HCT116 (cell line): ENCODE measurements at regions not wholly inside any gene's neighbourhood (a gene's known extent, or its start where the extent isn't known, plus 50 kb on each side); places are given as distances from the start of the nearest gene placed in this dataset.

ENCODE experiments used
- ATAC-seq: fragments of 200-7000 bp; cut with Tn5 transposase; 2 replicates; pipeline ENCODE4 v1.9.1; 2020; ENCODE audit warnings: mild to moderate bottlenecking, moderate library complexity
- BruUV-seq: library from RNA; stranded (reverse); fragments of 400-500 nt; replicated peaks from 2 replicates; lab custom pipeline; 2021; lab: Mats Ljungman, UMichigan
- CTCF ChIA-PET: fragments of 300-600 bp; sonication (Branson Sonifier 250); formaldehyde crosslinking; loops from one replicate; lab custom pipeline; 2021; ENCODE audit warnings: antibody characterized with exemption; lab: Charles Lee
- POLR2A ChIA-PET: fragments of 300-600, 350-600 bp; sonication (Branson Sonifier 250); formaldehyde crosslinking; loops from one replicate; lab custom pipeline; 2021; ENCODE audit warnings: antibody characterized with exemption; lab: Charles Lee
- RAD21 ChIA-PET, 2 experiments: fragments of 300-600 bp; sonication (Branson Sonifier 250); formaldehyde crosslinking; loops; one replicate each; lab custom pipeline; 2023; ENCODE audit warnings: low total read pairs in 2 of 2; ENCODE audit not compliant: uncharacterized antibody in 2 of 2, unreplicated experiment in 2 of 2, low non-redundant PET in 1 of 2; lab: Charles Lee
- DNase-seq: peaks from one replicate; pipeline ENCODE4 v3.0.0-alpha.2; 2010; ENCODE audit warnings: low read depth, low spot score
- H2AFZ ChIP-seq: fragments of 200-600 bp; shearing (Covaris generic), sonication (generic); 2 replicates; pipeline ENCODE4 v1.6.1; 2017; ENCODE audit warnings: low read depth, mixed run types, mixed read lengths, antibody characterized with exemption, low read length; ENCODE audit not compliant: poor library complexity, severe bottlenecking
- H3K27ac ChIP-seq: 2 replicates; pipeline ENCODE4 v1.5.1; 2012; ENCODE audit warnings: low read depth, low read length
- H3K27me3 ChIP-seq: fragments of 200-600 bp; sonication (generic); 2 replicates; pipeline ENCODE4 v1.6.1; 2016; ENCODE audit warnings: mixed run types, low read length, mixed read lengths; ENCODE audit not compliant: insufficient read depth
- H3K36me3 ChIP-seq, 2 experiments: fragments of 200-500 bp in 1 of 2; fragments of 200-600 bp in 1 of 2; sonication (Bioruptor generic) in 1 of 2; sonication (generic) in 1 of 2; 2 replicates each; pipeline versions ENCODE4 v1.5.1 to v1.6.1; 2014 to 2016; ENCODE audit warnings: low read length in 2 of 2, inconsistent platforms in 1 of 2, mixed read lengths in 1 of 2, mixed run types in 1 of 2; ENCODE audit not compliant: insufficient read depth in 2 of 2, control insufficient read depth in 1 of 2
- H3K4me1 ChIP-seq, 2 experiments: fragments of 200-600 bp in 1 of 2; sonication (generic) in 1 of 2; 2 replicates each; pipeline versions ENCODE4 v1.5.1 to v1.6.1; 2012 to 2017; ENCODE audit warnings: low read length in 2 of 2, inconsistent platforms in 1 of 2, mild to moderate bottlenecking in 1 of 2, mixed read lengths in 1 of 2, mixed run types in 1 of 2, moderate library complexity in 1 of 2; ENCODE audit not compliant: insufficient read depth in 2 of 2, control insufficient read depth in 1 of 2
- H3K4me2 ChIP-seq: fragments of 200-600 bp; sonication (generic); 2 replicates; pipeline ENCODE4 v1.6.1; 2017; ENCODE audit warnings: mixed run types, low read length, mixed read lengths
- H3K4me3 ChIP-seq, 2 experiments: fragments of 200-600 bp in 1 of 2; sonication (generic) in 1 of 2; replicated peaks in 1 of 2; 2 replicates each; pipeline ENCODE4 v1.5.1; 2011 to 2016; ENCODE audit warnings: low read length in 2 of 2, control low read depth in 1 of 2, low read depth in 1 of 2, mild to moderate bottlenecking in 1 of 2, mixed read lengths in 1 of 2, mixed run types in 1 of 2
- H3K79me2 ChIP-seq: fragments of 200-600 bp; sonication (generic); 2 replicates; pipeline ENCODE4 v1.6.1; 2017; ENCODE audit warnings: mild to moderate bottlenecking, mixed run types, low read length, moderate library complexity, mixed read lengths; ENCODE audit not compliant: insufficient read depth
- H3K9ac ChIP-seq: fragments of 200-600 bp; sonication (generic); 2 replicates; pipeline ENCODE4 v1.6.1; 2016; ENCODE audit warnings: low read length, mixed read lengths
- H3K9me2 ChIP-seq: fragments of 200-600 bp; sonication (generic), shearing (Covaris generic); 2 replicates; pipeline ENCODE4 v1.6.1; 2017; ENCODE audit warnings: mixed run types, mild to moderate bottlenecking, moderate library complexity; ENCODE audit not compliant: insufficient read depth
- H3K9me3 ChIP-seq, 2 experiments: fragments of 200-500 bp in 1 of 2; fragments of 200-600 bp in 1 of 2; sonication (Bioruptor generic) in 1 of 2; sonication (generic) in 1 of 2; 2 replicates each; pipeline ENCODE4 v1.6.1; 2014 to 2017; ENCODE audit warnings: low read length in 2 of 2, mixed read lengths in 2 of 2, inconsistent platforms in 1 of 2, low read depth in 1 of 2, mild to moderate bottlenecking in 1 of 2, mixed run types in 1 of 2, moderate library complexity in 1 of 2; ENCODE audit not compliant: control insufficient read depth in 1 of 2, insufficient read depth in 1 of 2
- H4K20me1 ChIP-seq: fragments of 200-600 bp; sonication (generic), shearing (Covaris generic); 2 replicates; pipeline ENCODE4 v1.6.1; 2017; ENCODE audit warnings: mixed run types, mild to moderate bottlenecking, moderate library complexity; ENCODE audit not compliant: insufficient read depth
- CBX3 ChIP-seq: IDR thresholded peaks from 2 replicates; pipeline ENCODE4 v1.6.1; 2012; ENCODE audit warnings: low read depth
- CTCF ChIP-seq, 3 experiments: fragments of 200-600 bp in 1 of 3; sonication (generic) in 1 of 3; IDR thresholded peaks in 2 of 3; conservative IDR thresholded peaks in 1 of 3; 2 replicates each; pipeline ENCODE4 v1.5.1; 2012 to 2017; ENCODE audit warnings: low read depth in 2 of 3, low read length in 2 of 3, antibody characterized with exemption in 1 of 3, borderline replicate concordance in 1 of 3, control low read depth in 1 of 3, mild to moderate bottlenecking in 1 of 3, mixed read lengths in 1 of 3, mixed run types in 1 of 3, moderate library complexity in 1 of 3; ENCODE audit not compliant: insufficient read depth in 1 of 3
- EZH2 ChIP-seq: fragments of 200-600 bp; sonication (generic); IDR thresholded peaks from 2 replicates; pipeline ENCODE4 v1.6.1; 2017; ENCODE audit warnings: antibody characterized with exemption, mixed run types
- FOSL1 ChIP-seq: IDR thresholded peaks from 2 replicates; pipeline ENCODE4 v1.6.1; 2012; ENCODE audit warnings: low read depth
- JUND ChIP-seq: IDR thresholded peaks from 2 replicates; pipeline ENCODE4 v1.6.1; 2012
- MAX ChIP-seq: IDR thresholded peaks from 2 replicates; pipeline ENCODE4 v1.6.1; 2012
- RAD21 ChIP-seq: IDR thresholded peaks from 2 replicates; pipeline ENCODE4 v1.6.1; 2012; ENCODE audit warnings: low read depth, mild to moderate bottlenecking
- SIN3A ChIP-seq: IDR thresholded peaks from 2 replicates; pipeline ENCODE4 v1.6.1; 2012; ENCODE audit warnings: low read depth
- SP1 ChIP-seq: IDR thresholded peaks from 2 replicates; pipeline ENCODE4 v1.6.1; 2012; ENCODE audit warnings: low read depth
- SRF ChIP-seq: IDR thresholded peaks from 2 replicates; pipeline ENCODE4 v1.6.1; 2012; ENCODE audit warnings: low read depth
- TCF7L2 ChIP-seq: IDR thresholded peaks from 2 replicates; pipeline ENCODE4 v1.7.0; 2011; ENCODE audit warnings: borderline replicate concordance, inconsistent platforms; ENCODE audit not compliant: insufficient read depth, insufficient read length; ENCODE audit errors: extremely low read depth
- YY1 ChIP-seq: IDR thresholded peaks from 2 replicates; pipeline ENCODE4 v1.6.1; 2011; ENCODE audit warnings: low read length, low read depth, moderate library complexity, mild to moderate bottlenecking; ENCODE audit not compliant: insufficient replicate concordance; ENCODE audit errors: extremely low read depth
- ZBTB33 ChIP-seq: IDR thresholded peaks from 2 replicates; pipeline ENCODE4 v1.6.1; 2011; ENCODE audit warnings: mild to moderate bottlenecking, low read length, moderate library complexity; ENCODE audit not compliant: insufficient replicate concordance; ENCODE audit errors: extremely low read depth
- ZFX ChIP-seq: fragments of 450-650 bp; IDR thresholded peaks from 2 replicates; pipeline ENCODE4 v1.6.1; 2017
- intact Hi-C: fragments of 100-400 bp; cut with micrococcal nuclease; formaldehyde crosslinking; loops from 2 replicates; pipeline ENCODE4 v1.10.0; 2022

DNA sequence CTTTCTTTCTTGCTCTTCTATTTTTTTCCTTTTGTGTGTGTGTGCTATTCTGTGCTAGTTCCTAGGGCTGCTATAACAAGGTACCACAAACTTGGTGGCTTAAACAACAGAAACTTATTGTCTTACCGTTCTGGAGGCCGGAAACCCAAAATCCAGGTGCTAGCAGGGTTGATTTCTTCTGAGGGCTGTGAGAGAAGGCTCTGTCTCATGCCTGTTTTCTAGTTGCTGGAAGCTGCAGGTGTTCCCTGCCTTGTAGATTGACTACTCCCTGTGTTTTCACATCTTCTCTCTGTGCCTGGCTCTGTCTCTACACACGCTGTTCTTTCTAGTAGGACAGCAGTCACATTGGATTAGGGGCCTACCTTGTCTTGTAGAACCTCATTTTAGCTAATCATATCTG, 150.9 kb upstream of the DSCAM start (continued):
- TF ChIP-seq TCF7L2 (no peak), SRF (no peak)

DNA sequence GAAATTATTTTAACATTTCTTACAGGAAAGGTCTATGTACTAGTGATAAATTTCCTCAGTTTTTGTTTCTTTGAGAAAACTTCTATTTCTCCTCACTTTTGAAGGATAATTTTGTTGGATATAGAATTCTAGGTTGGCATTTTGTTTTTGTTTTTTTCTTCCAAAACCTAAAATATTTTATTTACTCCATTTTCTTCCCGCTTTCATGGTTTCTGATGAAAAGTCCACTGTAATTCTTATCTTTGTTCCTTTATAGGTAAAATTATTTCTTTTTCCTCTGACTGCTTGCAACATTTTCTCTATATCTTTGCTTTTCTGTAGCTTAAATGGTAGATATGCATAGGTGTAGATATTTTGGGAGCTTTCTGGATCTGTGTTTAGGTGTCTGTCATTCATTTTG, 153.9 kb upstream of the DSCAM start:
- BruUV-seq, result no TSS peak
- CTCF ChIA-PET, result no interaction called here
- RAD21 ChIA-PET, result no interaction called here

DNA sequence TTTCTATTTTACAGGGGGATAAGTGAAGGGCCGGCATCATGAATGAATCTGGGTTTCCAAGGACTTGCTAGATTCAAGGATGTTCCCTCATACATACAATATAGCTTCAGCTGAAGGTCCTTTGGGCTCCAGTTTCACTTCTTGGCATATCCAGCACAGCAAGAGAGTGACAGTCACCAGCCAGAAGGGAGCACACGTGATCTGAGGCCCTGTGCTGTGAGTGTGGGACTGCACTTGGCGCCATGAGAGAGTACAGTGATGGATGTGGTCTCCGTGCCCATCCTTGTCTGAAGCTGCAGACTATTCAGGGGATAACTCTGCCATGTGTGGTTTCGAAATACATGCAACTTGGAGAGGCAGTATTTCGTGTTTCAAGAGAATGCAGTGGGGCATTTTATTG, 159.7 kb upstream of the DSCAM start:
- Histone ChIP-seq H3K9me2 (no peaks in the 10 kb centered on the region), H3K4me3 (no peak overlapping the region), H3K4me1 (no peaks in the 10 kb centered on the region), H3K27ac (no peak overlapping the region), H3K4me2 (no peak overlapping the region), H4K20me1 (no peaks in the 10 kb centered on the region), H3K36me3 (no peaks in the 10 kb centered on the region), H3K9ac (no peak overlapping the region), H3K9me3 (peaks cover 0 to 31% of the 10 kb centered on the region in 2 experiments; a peak in 2 of 4 replicates), H3K27me3 (no peaks in the 10 kb centered on the region), H3K79me2 (no peaks in the 10 kb centered on the region), H2AFZ (no peak overlapping the region)
- intact Hi-C loops, result no loop called here
- DNase-seq (no peak), ATAC-seq (no peak)
- no TSS peak for BruUV-seq
- POLR2A ChIA-PET, result no interaction called here
- RAD21 ChIA-PET, result no interaction called here
- CTCF ChIA-PET, result no interaction called here
- TF ChIP-seq CBX3 (no peak), ZFX (no peak), YY1 (no peak), MAX (no peak), ZBTB33 (no peak), SP1 (no peak), EZH2 (no peak), SIN3A (no peak), TCF7L2 (no peak), CTCF (IDR thresholded peaks at IDR 0.05 in 2 of 3, conservative IDR thresholded peaks at IDR 0.05 in 1 of 3; ENCODE audit: borderline replicate concordance in 1 of 3, insufficient read depth in 1 of 3, low read depth in 2 of 3, low read length in 2 of 3) (no peak)

More for the DNA sequence above, 153.9 kb upstream of the DSCAM start:
- Histone ChIP-seq H3K9me2 (no peaks in the 10 kb centered on the region), H3K27me3 (no peaks in the 10 kb centered on the region), H3K9ac (no peak overlapping the region), H2AFZ (no peak overlapping the region), H3K4me3 (no peak overlapping the region), H3K9me3 (peaks cover 0 to 22% of the 10 kb centered on the region in 2 experiments; a peak in 2 of 4 replicates), H3K36me3 (no peaks in the 10 kb centered on the region), H4K20me1 (no peaks in the 10 kb centered on the region), H3K27ac (no peak overlapping the region), H3K4me1 (no peaks in the 10 kb centered on the region), H3K4me2 (no peak overlapping the region), H3K79me2 (no peaks in the 10 kb centered on the region)
- intact Hi-C loops, result no loop called here
- ATAC-seq, result no peak
- no peak for DNase-seq
- POLR2A ChIA-PET, result no interaction called here
- no peak for TF ChIP-seq EZH2
- no peak for TF ChIP-seq TCF7L2
- TF ChIP-seq MAX, result no peak
- TF ChIP-seq SIN3A, result no peak
- TF ChIP-seq RAD21, result no peak
- TF ChIP-seq FOSL1, result no peak
- no peak for TF ChIP-seq SP1
- no peak for TF ChIP-seq JUND
